K562 (cell line): ENCODE measurements at regions not wholly inside any gene's neighbourhood (a gene's known extent, or its start where the extent isn't known, plus 50 kb on each side); places are given as distances from the start of the nearest gene placed in this dataset.

Source experiments
- HMG20B ChIP-seq: fragments of 250-450 bp; sonication (Bioruptor Pico); IDR thresholded peaks from 2 replicates; pipeline ENCODE4 v1.5.0; 2021; ENCODE audit warnings: mild to moderate bottlenecking
- NR2F6 ChIP-seq: fragments of 450-650 bp; formaldehyde crosslinking; IDR thresholded peaks from 2 replicates; pipeline ENCODE4 v1.4.0; 2020; ENCODE audit warnings: mild to moderate bottlenecking

GRCh38 chr6:145279993-145280392 lies 455.3 kb downstream of the EPM2A start:
- TF ChIP-seq NR2F6 = no peak
- TF ChIP-seq HMG20B (CRISPR knock-in tag) = no peak
